H9 (cell line): ENCODE measurements at regions not wholly inside any gene's neighbourhood (a gene's known extent, or its start where the extent isn't known, plus 50 kb on each side); places are given as distances from the start of the nearest gene placed in this dataset.
"Not testable (repeated sequence)": the region's sequence is repeated elsewhere in the genome, so short reads cannot be mapped to it uniquely, and the experiment has no call there.

Experiments used
- DNase-seq: peaks from one replicate; pipeline ENCODE4 v3.0.0-alpha.2; 2017
- H2AFZ ChIP-seq: one replicate; pipeline ENCODE4 v1.6.1; 2013; ENCODE audit warnings: mild to moderate bottlenecking, low read length, control low read depth, moderate library complexity
- H2AK5ac ChIP-seq: 2 replicates; pipeline ENCODE4 v1.6.1; 2013; ENCODE audit warnings: low read length, control low read depth, mixed read lengths; ENCODE audit not compliant: insufficient read length
- H2BK120ac ChIP-seq: one replicate; pipeline ENCODE4 v1.6.1; 2013; ENCODE audit warnings: low read depth, mild to moderate bottlenecking, low read length, control low read depth, inconsistent platforms; ENCODE audit not compliant: poor library complexity, severe bottlenecking
- H2BK12ac ChIP-seq: 2 replicates; pipeline ENCODE4 v1.6.1; 2013; ENCODE audit warnings: low read length, control low read depth, mixed read lengths, low read depth; ENCODE audit not compliant: insufficient read length
- H2BK15ac ChIP-seq: 2 replicates; pipeline ENCODE4 v1.6.1; 2013; ENCODE audit warnings: low read depth, low read length, control low read depth
- H2BK20ac ChIP-seq: one replicate; pipeline ENCODE4 v1.6.1; 2013; ENCODE audit warnings: low read depth, mild to moderate bottlenecking, low read length, control low read depth, inconsistent platforms; ENCODE audit not compliant: poor library complexity, severe bottlenecking
- H2BK5ac ChIP-seq: 2 replicates; pipeline ENCODE4 v1.6.1; 2013; ENCODE audit warnings: low read length, control low read depth, mixed read lengths; ENCODE audit not compliant: insufficient read length
- H3K14ac ChIP-seq: 2 replicates; pipeline ENCODE4 v1.6.1; 2013; ENCODE audit warnings: low read length, control low read depth; ENCODE audit not compliant: insufficient read depth
- H3K18ac ChIP-seq: 2 replicates; pipeline ENCODE4 v1.6.1; 2013; ENCODE audit warnings: low read depth, mild to moderate bottlenecking, mixed read lengths, low read length, control low read depth; ENCODE audit not compliant: insufficient read length
- H3K23ac ChIP-seq: 2 replicates; pipeline ENCODE4 v1.6.1; 2013; ENCODE audit warnings: low read length, control low read depth, mixed read lengths, low read depth; ENCODE audit not compliant: insufficient read length
- H3K23me2 ChIP-seq: 2 replicates; pipeline ENCODE4 v1.6.1; 2013; ENCODE audit warnings: low read depth, mild to moderate bottlenecking, mixed read lengths, low read length, control low read depth; ENCODE audit not compliant: insufficient read length, poor library complexity, severe bottlenecking
- H3K27ac ChIP-seq: 2 replicates; pipeline ENCODE4 v1.5.1; 2013; ENCODE audit warnings: low read length, control low read depth, mixed read lengths, low read depth; ENCODE audit not compliant: insufficient read length
- H3K27me3 ChIP-seq: 2 replicates; pipeline ENCODE4 v1.6.1; 2013; ENCODE audit warnings: low read length, control low read depth, inconsistent platforms; ENCODE audit not compliant: insufficient read depth
- H3K4ac ChIP-seq: 2 replicates; pipeline ENCODE4 v1.6.1; 2013; ENCODE audit warnings: low read depth, mild to moderate bottlenecking, control low read depth, inconsistent platforms, low read length, moderate library complexity
- H3K4me1 ChIP-seq: 2 replicates; pipeline ENCODE4 v1.6.1; 2013; ENCODE audit warnings: low read length, control low read depth, inconsistent platforms; ENCODE audit not compliant: insufficient read depth
- H3K4me2 ChIP-seq: 2 replicates; pipeline ENCODE4 v1.6.1; 2013; ENCODE audit warnings: low read length, control low read depth, mixed read lengths; ENCODE audit not compliant: insufficient read length, insufficient read depth
- H3K56ac ChIP-seq: 2 replicates; pipeline ENCODE4 v1.6.1; 2013; ENCODE audit warnings: low read depth, mild to moderate bottlenecking, mixed read lengths, low read length, control low read depth; ENCODE audit not compliant: insufficient read length
- H3K79me1 ChIP-seq: 2 replicates; pipeline ENCODE4 v1.6.1; 2013; ENCODE audit warnings: low read depth, mild to moderate bottlenecking, moderate library complexity, low read length, control low read depth, inconsistent platforms; ENCODE audit not compliant: insufficient read depth, poor library complexity, severe bottlenecking
- H3K79me2 ChIP-seq: 2 replicates; pipeline ENCODE4 v1.6.1; 2013; ENCODE audit warnings: low read length, control low read depth, inconsistent platforms; ENCODE audit not compliant: insufficient read depth
- H3K9ac ChIP-seq: 2 replicates; pipeline ENCODE4 v1.6.1; 2013; ENCODE audit warnings: low read length, control low read depth, mixed read lengths; ENCODE audit not compliant: insufficient read length; ENCODE audit errors: extremely low read depth
- H3K9me3 ChIP-seq: one replicate; pipeline ENCODE4 v1.6.1; 2013; ENCODE audit warnings: low read depth, low read length, inconsistent platforms; ENCODE audit not compliant: control insufficient read depth
- H3T11ph ChIP-seq: one replicate; pipeline ENCODE4 v1.6.1; 2013; ENCODE audit warnings: mild to moderate bottlenecking, low read length, control low read depth, inconsistent platforms
- H4K20me1 ChIP-seq: one replicate; pipeline ENCODE4 v1.6.1; 2013; ENCODE audit not compliant: control insufficient read depth, insufficient read length, insufficient read depth
- H4K5ac ChIP-seq: 2 replicates; pipeline ENCODE4 v1.6.1; 2013; ENCODE audit warnings: low read depth, mild to moderate bottlenecking, mixed read lengths, low read length, control low read depth; ENCODE audit not compliant: insufficient read length
- H4K8ac ChIP-seq: replicated peaks from 2 replicates; pipeline ENCODE4 v1.6.1; 2013; ENCODE audit warnings: low read length, control low read depth, mixed read lengths, low read depth; ENCODE audit not compliant: insufficient read length
- H4K91ac ChIP-seq: 2 replicates; pipeline ENCODE4 v1.6.1; 2013; ENCODE audit warnings: low read depth, mild to moderate bottlenecking, moderate library complexity, mixed read lengths, low read length, control low read depth; ENCODE audit not compliant: insufficient read length
- H3K27ac Mint-ChIP-seq, 3 experiments: 2 replicates in 2 of 3; 3 replicates in 1 of 3; pipeline ENCODE4 v1.8.0; 2020 to 2021; ENCODE audit warnings: mixed read lengths in 3 of 3, mild to moderate bottlenecking in 1 of 3, moderate library complexity in 1 of 3
- H3K27me3 Mint-ChIP-seq: 2 replicates; pipeline ENCODE4 v1.8.0; 2021; ENCODE audit warnings: low read depth, mild to moderate bottlenecking, moderate library complexity, mixed read lengths
- H3K36me3 Mint-ChIP-seq, 3 experiments: 2 replicates in 2 of 3; 3 replicates in 1 of 3; pipeline ENCODE4 v1.8.0; 2020 to 2021; ENCODE audit warnings: low read depth in 3 of 3, mixed read lengths in 3 of 3; ENCODE audit not compliant: insufficient read depth in 1 of 3
- H3K4me1 Mint-ChIP-seq, 2 experiments: 2 replicates each; pipeline ENCODE4 v1.8.0; 2020; ENCODE audit warnings: mixed read lengths in 2 of 2
- H3K4me3 Mint-ChIP-seq, 2 experiments: 2 replicates in 1 of 2; 3 replicates in 1 of 2; pipeline ENCODE4 v1.8.0; 2020 to 2021; ENCODE audit warnings: mild to moderate bottlenecking in 2 of 2, mixed read lengths in 2 of 2, moderate library complexity in 1 of 2
- H3K9me3 Mint-ChIP-seq, 2 experiments: 2 replicates in 1 of 2; 3 replicates in 1 of 2; pipeline ENCODE4 v1.8.0; 2020; ENCODE audit warnings: mild to moderate bottlenecking in 2 of 2, mixed read lengths in 2 of 2, moderate library complexity in 1 of 2
- WGBS: extraction: QIAGEN DNeasy Blood & Tissue Kit; methylation state at CpG from one replicate; pipeline ENCODE4 v1.1.7; 2013; ENCODE audit warnings: missing lambda C conversion rate, low lambda C conversion rate, mixed read lengths; ENCODE audit not compliant: insufficient read length; ENCODE audit errors: extremely low coverage; 5-methylcytosine and 5-hydroxymethylcytosine counted together
- TF ChIP-seq, protein P1 (sequence below): fragments of 200-600 bp; sonication (generic); conservative IDR thresholded peaks from 3 replicates; pipeline ENCODE4 v1.8.0; 2021; ENCODE audit warnings: antibody characterized with exemption, mild to moderate bottlenecking

DNA sequence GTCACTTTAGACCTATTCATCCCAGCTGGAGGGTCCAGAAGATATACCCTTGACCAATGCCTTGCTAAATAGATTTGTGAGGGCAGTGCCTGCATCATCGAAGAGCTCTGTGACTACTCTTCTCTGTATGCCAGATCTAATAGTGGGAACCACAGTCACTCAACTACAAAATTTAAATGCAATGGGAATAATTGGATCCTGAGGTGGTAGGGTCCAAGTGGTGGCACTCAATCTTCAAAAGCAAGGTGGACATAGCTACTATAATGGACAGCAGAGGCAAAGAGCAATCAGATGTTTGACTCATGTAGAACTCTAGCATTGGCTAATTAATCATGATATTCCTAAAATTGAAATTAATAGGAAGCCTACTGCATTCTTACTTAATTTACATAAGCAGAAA lies 554.3 kb upstream of the GRM3 start:
- Histone ChIP-seq H3K4ac (no peak overlapping the region), H3K4me2 (no peak overlapping the region), H3T11ph (no peak overlapping the region), H4K20me1 (no peaks in the 10 kb centered on the region), H3K23me2 (no peaks in the 10 kb centered on the region), H2AFZ (no peak overlapping the region), H3K18ac (no peak overlapping the region), H3K9me3 (no peaks in the 10 kb centered on the region), H3K79me2 (no peaks in the 10 kb centered on the region), H2AK5ac (no peak overlapping the region), H4K5ac (no peak overlapping the region), H4K8ac (no peak overlapping the region), H2BK15ac (no peak overlapping the region), H3K27ac (no peak overlapping the region), H3K9ac (no peak overlapping the region), H3K4me1 (no peaks in the 10 kb centered on the region), H3K56ac (no peak overlapping the region), H4K91ac (no peak overlapping the region), H2BK5ac (no peak overlapping the region), H3K27me3 (no peaks in the 10 kb centered on the region), H3K14ac (no peak overlapping the region), H3K79me1 (no peaks in the 10 kb centered on the region), H2BK12ac (no peak overlapping the region), H3K23ac (no peak overlapping the region), H2BK120ac (no peak overlapping the region), H2BK20ac (no peak overlapping the region)
- TF ChIP-seq, protein P1, sequence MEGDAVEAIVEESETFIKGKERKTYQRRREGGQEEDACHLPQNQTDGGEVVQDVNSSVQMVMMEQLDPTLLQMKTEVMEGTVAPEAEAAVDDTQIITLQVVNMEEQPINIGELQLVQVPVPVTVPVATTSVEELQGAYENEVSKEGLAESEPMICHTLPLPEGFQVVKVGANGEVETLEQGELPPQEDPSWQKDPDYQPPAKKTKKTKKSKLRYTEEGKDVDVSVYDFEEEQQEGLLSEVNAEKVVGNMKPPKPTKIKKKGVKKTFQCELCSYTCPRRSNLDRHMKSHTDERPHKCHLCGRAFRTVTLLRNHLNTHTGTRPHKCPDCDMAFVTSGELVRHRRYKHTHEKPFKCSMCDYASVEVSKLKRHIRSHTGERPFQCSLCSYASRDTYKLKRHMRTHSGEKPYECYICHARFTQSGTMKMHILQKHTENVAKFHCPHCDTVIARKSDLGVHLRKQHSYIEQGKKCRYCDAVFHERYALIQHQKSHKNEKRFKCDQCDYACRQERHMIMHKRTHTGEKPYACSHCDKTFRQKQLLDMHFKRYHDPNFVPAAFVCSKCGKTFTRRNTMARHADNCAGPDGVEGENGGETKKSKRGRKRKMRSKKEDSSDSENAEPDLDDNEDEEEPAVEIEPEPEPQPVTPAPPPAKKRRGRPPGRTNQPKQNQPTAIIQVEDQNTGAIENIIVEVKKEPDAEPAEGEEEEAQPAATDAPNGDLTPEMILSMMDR = no peak
- no peak for DNase-seq
- Mint-ChIP-seq H3K9me3 (peaks cover 0 to 10% of the 10 kb centered on the region in 2 experiments; a peak in 4 of 5 replicates), H3K27me3 (no peaks in the 10 kb centered on the region; the same call in 1 of the 2 replicates), H3K4me3 (no peak overlapping the region), H3K36me3 (peaks cover 0 to 11% (median 0%) of the 10 kb centered on the region in 3 experiments; a peak in 5 of 7 replicates), H3K27ac (no peak overlapping the region; a peak in 1 of 7 replicates), H3K4me1 (no peaks in the 10 kb centered on the region)
- no CpG with 5 or more reads among the region's 1 CpG for WGBS

DNA sequence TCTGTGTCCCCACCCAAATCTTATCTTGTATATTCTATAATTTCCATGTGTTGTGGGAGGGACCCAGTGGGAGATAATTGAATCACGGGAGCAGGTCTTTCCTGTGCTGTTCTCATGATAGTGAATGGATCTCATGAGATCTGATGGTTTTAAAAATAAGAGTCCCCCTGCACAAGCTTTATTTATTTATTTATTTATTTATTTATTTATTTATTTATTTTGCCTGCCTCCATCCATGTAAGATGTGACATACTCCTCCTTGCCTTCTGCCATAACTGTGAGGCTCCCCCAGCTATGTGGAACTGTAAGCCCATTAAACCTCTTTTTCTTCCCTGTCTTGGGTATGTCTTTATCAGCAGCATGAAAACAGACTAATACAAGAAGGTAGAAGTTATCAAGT lies 579.1 kb upstream of the GRM3 start:
- H3K23me2 ChIP-seq, H2AFZ ChIP-seq, H3K9me3 ChIP-seq, H3K4ac ChIP-seq, H3K27me3 Mint-ChIP-seq, H3K9ac ChIP-seq, H3K4me1 Mint-ChIP-seq, H3K27me3 ChIP-seq, H3K27ac ChIP-seq, H3K18ac ChIP-seq, H3K23ac ChIP-seq, H3K14ac ChIP-seq, H3K79me1 ChIP-seq, H4K91ac ChIP-seq, H2BK15ac ChIP-seq, H4K20me1 ChIP-seq, H2BK5ac ChIP-seq, H3T11ph ChIP-seq, H3K9me3 Mint-ChIP-seq, H3K4me3 Mint-ChIP-seq, H3K27ac Mint-ChIP-seq, H2BK12ac ChIP-seq, H4K5ac ChIP-seq, H3K4me2 ChIP-seq, DNase-seq, H2BK20ac ChIP-seq, H3K56ac ChIP-seq, H2AK5ac ChIP-seq, H3K79me2 ChIP-seq, H2BK120ac ChIP-seq, H3K36me3 Mint-ChIP-seq, H3K4me1 ChIP-seq, H4K8ac ChIP-seq: not testable (repeated sequence)
- WGBS = no CpG with 5 or more reads among the region's 1 CpG
